Middle frontal gyrus (tissue), 1 donor: ENCODE measurements at regions not wholly inside any gene's neighbourhood (a gene's known extent, or its start where the extent isn't known, plus 50 kb on each side); places are given as distances from the start of the nearest gene placed in this dataset.

Experiments
- DNase-seq: peaks from one replicate; pipeline ENCODE4 v3.0.0-alpha.2; 2015; ENCODE audit warnings: low spot score; ENCODE audit errors: extremely low spot score

GRCh38 chr13:50192272-50192813 is 177.1 kb downstream of the KCNRG start:
- no peak for DNase-seq

- no peak for DNase-seq
Measured at GRCh38 chr13:50195045-50195444, 179.8 kb downstream of the KCNRG start.

GRCh38 chr13:50196118-50196517 is 180.9 kb downstream of the KCNRG start:
- DNase-seq = no peak

- DNase-seq = no peak
Measured at GRCh38 chr13:50197705-50198104, 182.5 kb downstream of the KCNRG start.

- DNase-seq = no peak
Measured at GRCh38 chr13:50198508-50198907, 183.3 kb downstream of the KCNRG start.

- no peak for DNase-seq
Measured at GRCh38 chr13:50200569-50200968, 185.3 kb downstream of the KCNRG start.

GRCh38 chr13:50200988-50201387 is 185.7 kb downstream of the KCNRG start:
- DNase-seq = no peak

- DNase-seq = no peak
Measured at GRCh38 chr13:50202485-50202884, 187.2 kb downstream of the KCNRG start.

- no peak for DNase-seq
Measured at GRCh38 chr13:50203256-50203941, 188.2 kb downstream of the KCNRG start.

- DNase-seq = no peak
Measured at GRCh38 chr13:50205581-50205980, 190.3 kb downstream of the KCNRG start.

GRCh38 chr13:50208826-50209335 is 193.6 kb downstream of the KCNRG start:
- no peak for DNase-seq

- no peak for DNase-seq
Measured at GRCh38 chr13:50209631-50210030, 194.4 kb downstream of the KCNRG start.

- DNase-seq = no peak
Measured at GRCh38 chr13:50213526-50213925, 198.3 kb downstream of the KCNRG start.

GRCh38 chr13:50214514-50214913 is 199.3 kb downstream of the KCNRG start:
- no peak for DNase-seq

GRCh38 chr13:50215399-50215798 is 200.2 kb downstream of the KCNRG start:
- no peak for DNase-seq

- no peak for DNase-seq
Measured at GRCh38 chr13:50219743-50220142, 204.5 kb downstream of the KCNRG start.

- no peak for DNase-seq
Measured at GRCh38 chr13:50220938-50221337, 205.7 kb downstream of the KCNRG start.

- DNase-seq = no peak
Measured at GRCh38 chr13:50222569-50223332, 207.5 kb downstream of the KCNRG start.

GRCh38 chr13:50224534-50224933 is 209.3 kb downstream of the KCNRG start:
- DNase-seq = no peak

GRCh38 chr13:50225193-50226155 is 210.2 kb downstream of the KCNRG start:
- no peak for DNase-seq

- no peak for DNase-seq
Measured at GRCh38 chr13:50226515-50227155, 211.4 kb downstream of the KCNRG start.
